Activated T-helper 1 cell treated with anti-CD3 and anti-CD28 coated beads, Interleukin-12 subunit alpha, Interleukin-12 subunit beta, Interleukin-2, Interleukin-4 antibody, amounts not matched to agents 30 ng/mL and 10 ng/mL and 1 ng/mL, durations not matched to agents 14 hours and 24 hours and 36 hours (primary cell): ENCODE measurements at regions not wholly inside any gene's neighbourhood (a gene's known extent, or its start where the extent isn't known, plus 50 kb on each side); places are given as distances from the start of the nearest gene placed in this dataset.
"Not testable (repeated sequence)": the region's sequence is repeated elsewhere in the genome, so short reads cannot be mapped to it uniquely, and the experiment has no call there.

Source experiments
- DNase-seq: peaks from one replicate; pipeline ENCODE4 v3.0.0; 2021; ENCODE audit warnings: low spot score
- H3K27ac Mint-ChIP-seq: one replicate; pipeline ENCODE4 v1.8.0; 2021; ENCODE audit warnings: mild to moderate bottlenecking, mixed read lengths
- H3K27me3 Mint-ChIP-seq: one replicate; pipeline ENCODE4 v1.8.0; 2022; ENCODE audit warnings: mild to moderate bottlenecking, moderate library complexity, mixed read lengths; ENCODE audit not compliant: insufficient read depth
- H3K36me3 Mint-ChIP-seq: one replicate; pipeline ENCODE4 v1.8.0; 2021; ENCODE audit warnings: low read depth, mixed read lengths
- H3K4me1 Mint-ChIP-seq: one replicate; pipeline ENCODE4 v1.8.0; 2021; ENCODE audit warnings: low read depth, mixed read lengths
- H3K4me3 Mint-ChIP-seq: one replicate; pipeline ENCODE4 v1.8.0; 2021; ENCODE audit warnings: mild to moderate bottlenecking, moderate library complexity, mixed read lengths
- H3K9me3 Mint-ChIP-seq: one replicate; pipeline ENCODE4 v1.8.0; 2021; ENCODE audit warnings: mixed read lengths
- intact Hi-C: fragments of 100-400 bp; cut with micrococcal nuclease; formaldehyde crosslinking; loops from one replicate; pipeline ENCODE4 v1.15.1; 2024

DNA sequence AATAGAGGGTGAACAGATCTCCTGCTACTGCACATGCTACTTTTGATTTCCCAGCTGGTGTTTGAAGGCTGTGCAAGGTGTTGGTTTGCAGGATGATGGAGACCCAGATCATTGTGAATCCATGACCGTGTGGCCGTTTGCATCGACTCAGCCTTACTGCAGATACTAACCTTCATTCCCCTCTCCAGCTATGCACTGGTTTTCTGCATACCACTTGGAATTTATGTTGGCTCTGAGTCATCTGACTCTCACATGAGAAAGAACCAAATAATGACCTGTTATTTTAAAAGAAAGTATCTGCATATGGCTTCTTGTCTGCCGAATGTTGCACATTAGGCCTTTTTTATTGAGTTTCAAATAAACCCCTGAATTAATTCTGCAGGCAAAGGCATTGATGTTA lies 221.7 kb upstream of the PRKX start:
- H3K27me3 Mint-ChIP-seq, H3K27ac Mint-ChIP-seq, H3K4me1 Mint-ChIP-seq, DNase-seq, intact Hi-C loops, H3K36me3 Mint-ChIP-seq, H3K4me3 Mint-ChIP-seq, H3K9me3 Mint-ChIP-seq: not testable (repeated sequence)

DNA sequence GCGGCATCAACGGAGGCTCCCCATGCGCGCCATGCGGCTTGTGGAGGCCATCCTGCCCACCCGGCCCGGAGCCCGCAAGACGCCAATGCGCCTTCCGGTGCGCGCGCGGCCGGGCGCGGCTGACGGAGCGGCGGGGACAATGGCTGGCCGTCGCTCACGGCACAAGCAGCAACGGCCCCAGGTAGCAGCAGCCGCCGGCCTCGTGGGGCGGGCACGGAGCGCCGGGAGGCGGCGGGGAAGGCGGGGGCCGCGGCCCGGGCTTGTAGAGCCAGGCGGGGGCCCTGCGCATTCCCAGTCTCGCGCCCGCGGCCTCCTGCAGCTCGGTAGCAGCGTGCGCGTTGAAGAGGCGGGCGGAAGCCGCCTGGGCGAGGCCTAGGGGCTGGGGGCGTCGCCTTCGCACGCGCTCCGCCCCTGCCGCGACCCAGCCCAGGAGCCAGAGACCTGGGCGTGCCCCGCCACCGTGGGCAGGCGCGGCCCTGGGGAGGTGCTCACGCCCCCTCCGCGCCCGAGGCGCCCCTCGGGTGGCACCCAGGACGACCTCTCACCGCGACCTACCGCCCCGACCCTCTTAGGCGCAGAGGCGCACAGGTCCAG lies 207.1 kb upstream of the PRKX start:
- DNase-seq, H3K9me3 Mint-ChIP-seq, H3K27ac Mint-ChIP-seq, H3K4me3 Mint-ChIP-seq, H3K27me3 Mint-ChIP-seq, intact Hi-C loops, H3K4me1 Mint-ChIP-seq, H3K36me3 Mint-ChIP-seq: not testable (repeated sequence)

DNA sequence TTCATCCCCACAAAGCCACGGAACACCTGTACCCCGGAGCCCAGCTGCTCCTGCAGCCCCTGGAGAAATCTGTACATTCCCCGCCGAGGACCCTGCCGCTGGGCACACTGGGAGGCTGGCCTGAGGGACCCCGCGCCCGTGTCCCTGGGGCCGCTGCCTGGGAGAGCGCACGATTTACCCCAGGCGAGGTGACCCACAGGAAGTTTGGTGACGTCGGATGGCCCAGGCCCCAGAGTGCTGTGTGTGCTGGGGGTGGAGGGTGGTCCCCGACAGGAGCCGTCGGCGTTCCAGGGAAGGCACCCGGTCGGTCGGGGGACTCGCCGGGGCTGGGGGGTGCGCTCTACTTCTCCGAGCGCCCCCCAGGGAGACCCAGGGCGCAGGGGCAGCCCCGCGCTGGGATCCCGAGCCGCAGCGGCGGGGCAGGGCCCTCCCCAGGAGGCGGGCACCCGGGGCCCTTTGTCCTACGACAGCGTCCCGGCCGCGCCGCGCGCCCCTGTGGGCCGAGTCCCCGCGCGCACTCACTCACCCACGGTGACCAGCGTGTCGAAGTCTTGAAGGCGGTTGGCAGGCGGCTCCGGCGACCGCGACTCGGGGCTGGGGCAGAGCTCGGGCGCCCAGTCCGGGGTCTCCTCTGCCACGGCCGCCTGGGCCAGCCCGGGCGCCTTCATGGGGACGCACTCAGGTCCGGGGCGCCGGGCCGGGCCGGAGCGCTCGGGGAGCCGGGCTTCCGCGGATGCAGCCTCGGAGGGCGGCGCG lies 206.4 kb upstream of the PRKX start:
- H3K4me3 Mint-ChIP-seq, H3K9me3 Mint-ChIP-seq, H3K4me1 Mint-ChIP-seq, H3K27ac Mint-ChIP-seq, DNase-seq, H3K36me3 Mint-ChIP-seq, H3K27me3 Mint-ChIP-seq, intact Hi-C loops: not testable (repeated sequence)

DNA sequence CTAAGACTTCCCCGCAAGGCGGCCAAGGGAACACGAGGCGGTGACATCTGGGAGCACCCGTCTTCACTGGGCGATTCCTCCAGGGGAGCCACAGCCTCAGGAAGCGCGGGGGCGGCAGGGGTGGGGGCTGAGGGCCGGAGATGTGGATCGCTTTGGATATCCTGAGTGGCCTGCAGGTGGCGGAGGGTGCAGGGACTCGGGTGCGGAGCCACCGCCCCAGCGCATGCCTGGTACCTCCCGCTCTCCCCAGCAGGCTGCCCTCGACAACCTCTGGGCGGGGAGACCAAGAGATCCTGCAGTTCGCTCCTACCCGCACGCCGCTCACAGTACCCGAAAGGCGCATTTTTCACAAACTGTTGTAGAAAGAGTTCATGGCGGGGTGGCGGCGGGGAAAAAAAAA lies 201.4 kb upstream of the PRKX start:
- H3K36me3 Mint-ChIP-seq, H3K9me3 Mint-ChIP-seq, intact Hi-C loops, DNase-seq, H3K4me3 Mint-ChIP-seq, H3K27ac Mint-ChIP-seq, H3K27me3 Mint-ChIP-seq, H3K4me1 Mint-ChIP-seq: not testable (repeated sequence)

DNA sequence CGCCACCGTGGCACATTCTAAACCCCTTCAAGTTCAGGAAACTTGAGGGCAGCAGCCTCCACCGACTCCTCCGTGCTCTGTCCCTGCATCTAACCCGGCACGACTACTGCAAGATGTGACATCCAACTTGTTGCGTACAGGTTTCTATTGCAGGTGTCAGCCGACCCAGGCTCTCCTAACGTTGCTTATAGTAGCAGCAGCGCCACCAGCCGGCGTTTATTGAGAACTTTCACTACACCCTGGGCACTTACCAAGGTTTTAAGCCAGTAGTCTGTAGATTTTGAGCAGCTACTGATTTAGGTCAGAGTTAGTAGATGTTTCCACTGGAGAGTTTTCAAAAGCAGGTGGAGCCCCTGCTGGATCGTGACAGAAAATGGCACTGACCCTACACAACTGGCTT lies 200.6 kb upstream of the PRKX start:
- DNase-seq, H3K4me1 Mint-ChIP-seq, H3K36me3 Mint-ChIP-seq, H3K4me3 Mint-ChIP-seq, H3K9me3 Mint-ChIP-seq, intact Hi-C loops, H3K27me3 Mint-ChIP-seq, H3K27ac Mint-ChIP-seq: not testable (repeated sequence)

DNA sequence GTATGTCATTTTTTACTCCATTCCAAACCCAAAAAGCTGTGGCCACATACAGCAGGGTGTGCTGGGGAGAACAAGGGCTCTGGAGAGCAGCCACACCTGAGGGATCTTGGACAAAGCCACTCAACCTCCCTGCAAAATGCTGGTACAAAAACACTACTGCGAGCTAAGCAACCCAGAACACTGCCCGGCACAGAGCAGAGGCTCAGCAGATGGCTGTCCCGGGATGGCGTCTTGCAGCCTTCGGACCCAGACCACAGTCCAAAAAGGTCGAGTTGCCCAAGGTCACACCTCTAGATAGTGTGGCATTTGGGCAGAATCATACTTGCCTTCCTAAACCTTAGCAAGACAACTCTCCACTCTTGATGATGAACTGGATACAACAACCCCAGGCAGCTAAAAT lies 197.6 kb upstream of the PRKX start:
- H3K36me3 Mint-ChIP-seq, H3K27me3 Mint-ChIP-seq, H3K9me3 Mint-ChIP-seq, H3K27ac Mint-ChIP-seq, H3K4me1 Mint-ChIP-seq, H3K4me3 Mint-ChIP-seq, intact Hi-C loops, DNase-seq: not testable (repeated sequence)

DNA sequence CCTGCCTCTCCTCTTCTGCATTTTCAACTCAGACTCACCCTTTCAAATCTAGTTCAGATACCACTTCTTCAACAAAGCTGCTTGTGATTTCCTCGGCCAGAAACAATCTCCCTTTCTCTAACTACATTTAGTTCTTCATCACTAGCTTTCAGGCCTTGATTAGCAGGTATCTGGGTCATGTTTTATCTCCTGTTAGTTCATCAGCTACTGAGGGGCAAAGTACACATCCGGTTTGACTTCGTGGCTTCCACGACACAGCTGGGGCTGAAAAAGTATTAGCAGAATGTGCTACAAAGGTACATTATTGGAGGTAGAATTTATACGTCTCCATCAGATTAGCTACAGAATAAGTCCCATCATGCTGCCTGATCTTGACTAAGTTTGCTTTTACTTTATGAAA lies 197.2 kb upstream of the PRKX start:
- H3K36me3 Mint-ChIP-seq: not testable (repeated sequence)

DNA sequence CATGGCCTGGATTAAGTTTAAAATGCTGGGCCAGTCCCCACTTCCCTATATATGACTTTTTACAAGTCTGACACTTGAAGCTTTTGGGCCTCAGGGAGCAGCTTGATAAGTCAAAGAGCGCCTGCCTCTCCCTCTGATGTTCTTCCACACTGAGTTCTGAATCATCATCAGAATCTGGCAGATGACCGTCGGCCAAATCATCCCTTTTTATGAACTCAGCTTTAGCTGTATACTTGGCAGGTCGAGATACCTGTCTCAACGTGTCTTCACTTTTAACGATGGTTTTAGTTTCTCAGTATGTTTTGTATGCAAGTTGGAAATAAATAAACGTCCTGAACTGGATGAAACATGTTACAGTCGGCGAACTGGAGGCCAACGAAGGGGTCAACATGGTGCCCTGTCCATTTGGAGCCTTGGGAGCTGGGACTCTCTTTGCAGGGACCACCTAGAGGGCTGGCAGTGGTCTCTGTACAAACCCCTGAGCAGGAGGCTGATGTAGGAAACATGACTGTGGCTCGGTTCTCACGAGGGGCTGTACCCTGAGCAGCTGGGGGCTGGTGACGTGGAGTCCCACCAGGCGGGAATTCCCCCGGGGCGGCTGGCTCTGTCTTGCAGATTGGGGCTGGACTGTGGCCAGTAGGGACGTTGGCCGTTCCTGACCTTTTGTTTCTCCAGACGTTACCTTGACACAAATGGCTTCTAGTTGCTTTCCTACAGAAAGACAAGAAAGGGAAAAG lies 192.2 kb upstream of the PRKX start:
- H3K36me3 Mint-ChIP-seq, H3K9me3 Mint-ChIP-seq, DNase-seq, H3K4me1 Mint-ChIP-seq, H3K27ac Mint-ChIP-seq, H3K4me3 Mint-ChIP-seq, intact Hi-C loops, H3K27me3 Mint-ChIP-seq: not testable (repeated sequence)

More for the DNA sequence above, 197.2 kb upstream of the PRKX start:
- H3K9me3 Mint-ChIP-seq, DNase-seq, H3K4me1 Mint-ChIP-seq, H3K27me3 Mint-ChIP-seq, H3K4me3 Mint-ChIP-seq, intact Hi-C loops, H3K27ac Mint-ChIP-seq: not testable (repeated sequence)

DNA sequence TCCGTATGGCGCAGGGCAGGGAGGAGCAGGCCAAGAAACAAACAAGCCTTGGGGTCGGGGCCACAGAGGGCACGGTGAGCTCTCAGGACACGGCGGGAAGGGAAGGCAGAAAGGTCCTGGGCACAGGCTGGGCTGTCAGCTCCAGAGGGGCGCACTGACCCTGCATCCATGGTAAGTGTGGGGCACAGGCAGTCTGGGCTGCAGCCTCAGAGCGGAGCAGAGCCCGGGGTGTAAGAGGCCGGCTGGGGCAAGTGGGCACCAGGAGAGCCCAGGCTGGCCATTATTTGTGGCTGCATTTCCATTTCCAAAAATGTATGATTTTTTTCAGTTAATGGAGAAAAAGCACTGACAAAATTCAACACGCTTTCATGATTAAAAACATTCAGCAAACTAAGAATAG lies 188.8 kb upstream of the PRKX start:
- H3K27me3 Mint-ChIP-seq, DNase-seq, H3K27ac Mint-ChIP-seq, intact Hi-C loops, H3K36me3 Mint-ChIP-seq, H3K4me3 Mint-ChIP-seq, H3K4me1 Mint-ChIP-seq, H3K9me3 Mint-ChIP-seq: not testable (repeated sequence)

DNA sequence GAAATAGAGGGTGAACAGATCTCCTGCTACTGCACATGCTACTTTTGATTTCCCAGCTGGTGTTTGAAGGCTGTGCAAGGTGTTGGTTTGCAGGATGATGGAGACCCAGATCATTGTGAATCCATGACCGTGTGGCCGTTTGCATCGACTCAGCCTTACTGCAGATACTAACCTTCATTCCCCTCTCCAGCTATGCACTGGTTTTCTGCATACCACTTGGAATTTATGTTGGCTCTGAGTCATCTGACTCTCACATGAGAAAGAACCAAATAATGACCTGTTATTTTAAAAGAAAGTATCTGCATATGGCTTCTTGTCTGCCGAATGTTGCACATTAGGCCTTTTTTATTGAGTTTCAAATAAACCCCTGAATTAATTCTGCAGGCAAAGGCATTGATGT lies 183.3 kb upstream of the PRKX start:
- H3K27ac Mint-ChIP-seq, H3K9me3 Mint-ChIP-seq, DNase-seq, intact Hi-C loops, H3K27me3 Mint-ChIP-seq, H3K4me3 Mint-ChIP-seq, H3K36me3 Mint-ChIP-seq, H3K4me1 Mint-ChIP-seq: not testable (repeated sequence)

DNA sequence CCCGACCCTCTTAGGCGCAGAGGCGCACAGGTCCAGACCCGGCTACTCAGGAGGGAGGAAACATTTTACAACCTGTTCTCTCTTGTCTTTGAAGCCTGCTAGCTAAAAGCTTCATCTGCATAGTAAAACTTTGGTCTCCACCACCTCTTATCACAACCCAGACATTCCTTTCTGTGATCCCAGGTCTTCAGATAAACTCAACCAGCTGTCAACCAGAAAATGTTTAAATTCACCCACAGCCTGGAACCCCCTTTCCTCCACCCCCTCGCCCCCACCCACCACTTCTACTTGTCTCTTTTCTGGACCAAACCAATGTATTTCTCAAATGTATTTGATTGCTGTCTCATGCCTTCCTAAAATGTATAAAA lies 169.1 kb upstream of the PRKX start:
- H3K9me3 Mint-ChIP-seq, H3K4me1 Mint-ChIP-seq, DNase-seq, H3K36me3 Mint-ChIP-seq, H3K4me3 Mint-ChIP-seq, intact Hi-C loops, H3K27me3 Mint-ChIP-seq, H3K27ac Mint-ChIP-seq: not testable (repeated sequence)

DNA sequence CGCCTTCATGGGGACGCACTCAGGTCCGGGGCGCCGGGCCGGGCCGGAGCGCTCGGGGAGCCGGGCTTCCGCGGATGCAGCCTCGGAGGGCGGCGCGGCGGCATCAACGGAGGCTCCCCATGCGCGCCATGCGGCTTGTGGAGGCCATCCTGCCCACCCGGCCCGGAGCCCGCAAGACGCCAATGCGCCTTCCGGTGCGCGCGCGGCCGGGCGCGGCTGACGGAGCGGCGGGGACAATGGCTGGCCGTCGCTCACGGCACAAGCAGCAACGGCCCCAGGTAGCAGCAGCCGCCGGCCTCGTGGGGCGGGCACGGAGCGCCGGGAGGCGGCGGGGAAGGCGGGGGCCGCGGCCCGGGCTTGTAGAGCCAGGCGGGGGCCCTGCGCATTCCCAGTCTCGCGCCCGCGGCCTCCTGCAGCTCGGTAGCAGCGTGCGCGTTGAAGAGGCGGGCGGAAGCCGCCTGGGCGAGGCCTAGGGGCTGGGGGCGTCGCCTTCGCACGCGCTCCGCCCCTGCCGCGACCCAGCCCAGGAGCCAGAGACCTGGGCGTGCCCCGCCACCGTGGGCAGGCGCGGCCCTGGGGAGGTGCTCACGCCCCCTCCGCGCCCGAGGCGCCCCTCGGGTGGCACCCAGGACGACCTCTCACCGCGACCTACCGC lies 168.6 kb upstream of the PRKX start:
- H3K4me1 Mint-ChIP-seq, H3K4me3 Mint-ChIP-seq, H3K9me3 Mint-ChIP-seq, DNase-seq, H3K27me3 Mint-ChIP-seq, H3K36me3 Mint-ChIP-seq, H3K27ac Mint-ChIP-seq, intact Hi-C loops: not testable (repeated sequence)

DNA sequence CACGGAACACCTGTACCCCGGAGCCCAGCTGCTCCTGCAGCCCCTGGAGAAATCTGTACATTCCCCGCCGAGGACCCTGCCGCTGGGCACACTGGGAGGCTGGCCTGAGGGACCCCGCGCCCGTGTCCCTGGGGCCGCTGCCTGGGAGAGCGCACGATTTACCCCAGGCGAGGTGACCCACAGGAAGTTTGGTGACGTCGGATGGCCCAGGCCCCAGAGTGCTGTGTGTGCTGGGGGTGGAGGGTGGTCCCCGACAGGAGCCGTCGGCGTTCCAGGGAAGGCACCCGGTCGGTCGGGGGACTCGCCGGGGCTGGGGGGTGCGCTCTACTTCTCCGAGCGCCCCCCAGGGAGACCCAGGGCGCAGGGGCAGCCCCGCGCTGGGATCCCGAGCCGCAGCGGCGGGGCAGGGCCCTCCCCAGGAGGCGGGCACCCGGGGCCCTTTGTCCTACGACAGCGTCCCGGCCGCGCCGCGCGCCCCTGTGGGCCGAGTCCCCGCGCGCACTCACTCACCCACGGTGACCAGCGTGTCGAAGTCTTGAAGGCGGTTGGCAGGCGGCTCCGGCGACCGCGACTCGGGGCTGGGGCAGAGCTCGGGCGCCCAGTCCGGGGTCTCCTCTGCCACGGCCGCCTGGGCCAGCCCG lies 167.9 kb upstream of the PRKX start:
- H3K4me1 Mint-ChIP-seq, H3K9me3 Mint-ChIP-seq, intact Hi-C loops, DNase-seq, H3K27me3 Mint-ChIP-seq, H3K36me3 Mint-ChIP-seq, H3K4me3 Mint-ChIP-seq, H3K27ac Mint-ChIP-seq: not testable (repeated sequence)
